ENCODE measurements at regions not wholly inside any gene's neighbourhood (a gene's known extent, or its start where the extent isn't known, plus 50 kb on each side); places are given as distances from the start of the nearest gene placed in this dataset.

GRCh38 chr21:35886887-35887286, 173.4 kb downstream of the SETD4 start:
- no peak for DNase-seq

- no peak for DNase-seq
These were observed 174.3 kb downstream of the SETD4 start for GRCh38 chr21:35885942-35886541.

GRCh38 chr21:35882791-35883240, 177.5 kb downstream of the SETD4 start:
- no peak for DNase-seq

- DNase-seq = no peak
These were observed 186.9 kb downstream of the SETD4 start for GRCh38 chr21:35873441-35873840.

- DNase-seq = no peak
These were observed 188.4 kb downstream of the SETD4 start for GRCh38 chr21:35871906-35872305.

- DNase-seq = no peak
These were observed 191.5 kb downstream of the SETD4 start for GRCh38 chr21:35868869-35869223.

- no peak for DNase-seq
These were observed 192.1 kb downstream of the SETD4 start for GRCh38 chr21:35868005-35868868.

- DNase-seq = no peak
These were observed 196.3 kb downstream of the SETD4 start for GRCh38 chr21:35864039-35864438.

GRCh38 chr21:35862969-35863368, 197.4 kb downstream of the SETD4 start:
- no peak for DNase-seq

GRCh38 chr21:35861661-35862060, 198.7 kb downstream of the SETD4 start:
- no peak for DNase-seq

- no peak for DNase-seq
These were observed 200.0 kb downstream of the SETD4 start for GRCh38 chr21:35860189-35860869.

GRCh38 chr21:35859677-35860076, 200.6 kb downstream of the SETD4 start:
- no peak for DNase-seq

GRCh38 chr21:35857095-35857494, 203.2 kb downstream of the SETD4 start:
- no peak for DNase-seq

- no peak for DNase-seq
These were observed 204.8 kb downstream of the SETD4 start for GRCh38 chr21:35855484-35855883.

- DNase-seq = no peak
These were observed 206.0 kb downstream of the SETD4 start for GRCh38 chr21:35854281-35854680.

GRCh38 chr21:35853321-35854239, 206.7 kb downstream of the SETD4 start:
- DNase-seq = no peak

GRCh38 chr21:35852820-35853219, 207.5 kb downstream of the SETD4 start:
- DNase-seq = no peak

- DNase-seq = no peak
These were observed 209.7 kb downstream of the SETD4 start for GRCh38 chr21:35850542-35851103.

- DNase-seq = no peak
These were observed 210.3 kb downstream of the SETD4 start for GRCh38 chr21:35850029-35850428.

- DNase-seq = no peak
These were observed 211.2 kb downstream of the SETD4 start for GRCh38 chr21:35849144-35849543.

GRCh38 chr21:35843911-35844667, 216.2 kb downstream of the SETD4 start:
- DNase-seq = no peak

GRCh38 chr21:35840949-35841348, 219.4 kb downstream of the SETD4 start:
- no peak for DNase-seq

All from stimulated activated CD4-positive, alpha-beta T cell treated with anti-CD3 and anti-CD28 coated beads, Interleukin-12 subunit alpha, Interleukin-12 subunit beta, amount 100 ng/mL, for 4 hours (primary cell).